Neuron (in vitro differentiated cells): ENCODE measurements at regions not wholly inside any gene's neighbourhood (a gene's known extent, or its start where the extent isn't known, plus 50 kb on each side); places are given as distances from the start of the nearest gene placed in this dataset.

Experiments used
- H2AFZ ChIP-seq: one replicate; pipeline ENCODE4 v1.6.1; 2013; ENCODE audit warnings: low read depth, mild to moderate bottlenecking, inconsistent platforms, low read length, moderate library complexity
- H3K27me3 ChIP-seq: one replicate; pipeline ENCODE4 v1.6.1; 2013; ENCODE audit warnings: low read length; ENCODE audit not compliant: insufficient read depth
- H3K36me3 ChIP-seq: one replicate; pipeline ENCODE4 v1.6.1; 2013; ENCODE audit warnings: low read length; ENCODE audit not compliant: insufficient read depth
- H3K4me1 ChIP-seq: one replicate; pipeline ENCODE4 v1.6.1; 2013; ENCODE audit warnings: low read length; ENCODE audit not compliant: insufficient read depth
- H3K4me3 ChIP-seq: 2 replicates; pipeline ENCODE4 v1.5.1; 2013; ENCODE audit warnings: mild to moderate bottlenecking, low read length, moderate library complexity
- H3K9me3 ChIP-seq: one replicate; pipeline ENCODE4 v1.6.1; 2013; ENCODE audit warnings: low read length

DNA sequence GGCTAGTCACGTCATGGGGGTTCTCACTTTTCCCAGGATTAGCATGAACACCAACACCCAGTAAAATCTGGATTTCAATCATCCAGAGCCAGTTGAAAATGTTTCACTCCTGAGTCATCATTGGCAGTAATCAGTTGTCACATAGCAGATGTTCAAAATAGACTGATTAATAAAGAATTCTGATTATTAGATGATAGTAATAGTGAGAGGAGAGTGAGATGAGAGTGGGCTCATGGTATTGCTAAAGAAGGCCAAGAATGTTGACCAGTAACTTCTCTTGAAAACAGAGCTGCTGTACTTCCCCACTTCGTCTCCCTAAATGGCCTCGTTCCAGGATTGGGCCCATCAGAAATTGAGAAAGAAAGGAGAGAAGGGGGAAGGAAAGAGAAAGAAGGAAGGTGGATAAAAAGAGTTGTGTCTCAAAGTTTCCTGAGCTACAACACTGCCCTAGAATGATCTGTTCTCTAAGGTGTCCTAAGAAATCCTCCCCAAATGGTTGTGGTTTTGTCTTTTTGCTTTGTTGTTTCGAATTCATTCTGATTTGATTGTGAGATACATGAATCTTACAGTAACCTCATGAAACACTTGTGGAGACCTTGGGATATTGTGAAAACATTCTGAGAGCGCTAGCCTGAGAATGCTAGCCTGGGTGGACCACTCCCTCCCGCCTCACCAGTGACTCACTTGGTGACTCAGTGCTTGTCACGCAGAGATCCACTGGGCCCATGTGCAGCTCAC, 502.2 kb upstream of the JARID2 start:
- no peaks in the 10 kb centered on the region for H3K27me3 ChIP-seq
- no peak overlapping the region for H3K4me3 ChIP-seq
- no peaks in the 10 kb centered on the region for H3K36me3 ChIP-seq
- no peaks in the 10 kb centered on the region for H3K9me3 ChIP-seq
- H2AFZ ChIP-seq: no peak overlapping the region
- H3K4me1 ChIP-seq: no peaks in the 10 kb centered on the region

GRCh38 chr6:14744212-14744556, 501.7 kb upstream of the JARID2 start:
- H3K9me3 ChIP-seq: no peaks in the 10 kb centered on the region
- no peak overlapping the region for H2AFZ ChIP-seq
- H3K4me3 ChIP-seq: no peak overlapping the region
- H3K4me1 ChIP-seq: no peaks in the 10 kb centered on the region
- no peaks in the 10 kb centered on the region for H3K27me3 ChIP-seq
- H3K36me3 ChIP-seq: no peaks in the 10 kb centered on the region

DNA sequence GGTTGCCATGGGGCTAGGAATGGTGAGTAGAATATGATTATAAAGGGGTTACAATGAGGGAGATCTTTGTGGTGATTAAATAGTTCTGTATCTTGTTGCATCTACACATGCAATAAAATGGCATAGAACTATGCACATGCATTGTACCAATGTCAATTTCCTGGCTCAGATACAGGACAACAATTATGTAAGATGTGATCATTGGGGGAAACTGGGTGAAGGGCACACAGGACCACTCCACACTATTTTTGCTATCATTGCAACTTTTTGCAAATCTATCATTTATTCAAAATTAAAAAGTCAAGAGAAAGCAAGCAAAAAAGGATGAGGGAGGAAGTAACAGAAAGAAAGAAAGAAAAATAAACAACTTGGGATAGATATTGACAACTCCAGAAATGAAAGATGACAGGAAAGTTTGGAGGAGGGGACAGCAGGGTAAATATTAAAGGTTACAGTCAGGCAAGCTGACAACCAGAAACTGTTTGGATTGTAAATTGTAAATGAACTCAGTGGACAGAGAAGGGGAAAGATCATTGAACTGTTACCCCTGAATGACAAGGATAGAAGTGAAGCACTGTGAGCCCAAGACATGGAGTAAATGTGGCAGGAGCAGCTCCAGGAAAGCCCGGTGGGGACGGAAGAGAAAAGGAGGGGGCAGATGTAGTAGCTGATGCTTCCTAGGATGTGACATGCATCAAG, 499.6 kb upstream of the JARID2 start:
- peaks cover 4% of the 10 kb centered on the region for H3K4me1 ChIP-seq
- H3K4me3 ChIP-seq: no peak overlapping the region
- no peaks in the 10 kb centered on the region for H3K9me3 ChIP-seq
- no peak overlapping the region for H2AFZ ChIP-seq
- H3K36me3 ChIP-seq: no peaks in the 10 kb centered on the region
- H3K27me3 ChIP-seq: no peaks in the 10 kb centered on the region

DNA sequence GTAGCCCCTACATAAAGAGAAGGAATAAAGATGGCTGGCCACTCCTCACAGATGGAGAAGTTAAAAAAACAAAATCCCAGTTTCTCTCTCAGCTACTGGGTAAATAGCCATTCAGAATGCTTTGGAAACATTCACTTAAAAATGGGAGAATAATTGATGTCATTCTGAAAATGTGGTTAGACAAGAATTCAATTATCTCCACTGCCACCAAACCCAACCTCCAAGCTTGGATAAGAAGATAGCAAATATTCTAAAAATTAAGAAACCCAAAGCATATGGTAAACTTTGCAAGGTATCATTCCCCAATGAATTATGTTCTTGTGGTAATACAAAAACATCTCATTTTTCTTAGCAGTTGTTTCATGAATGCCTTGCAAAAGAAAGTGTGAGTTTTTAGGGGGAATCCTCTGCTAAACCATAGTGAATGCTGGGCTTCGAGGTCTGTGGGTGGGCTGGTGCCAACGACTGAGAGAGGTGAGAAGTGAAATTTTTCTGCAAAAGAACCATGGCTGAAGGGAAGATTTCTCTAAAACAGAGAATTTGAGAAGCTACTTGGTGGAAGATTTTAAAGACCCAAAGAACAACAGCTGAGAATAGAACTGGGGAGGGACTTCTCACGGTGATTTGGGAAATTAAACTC, 497.9 kb upstream of the JARID2 start:
- Histone ChIP-seq H3K36me3 (no peaks in the 10 kb centered on the region), H3K4me3 (no peak overlapping the region), H2AFZ (no peak overlapping the region), H3K4me1 (peaks cover 4% of the 10 kb centered on the region), H3K27me3 (no peaks in the 10 kb centered on the region), H3K9me3 (no peaks in the 10 kb centered on the region)

- Histone ChIP-seq H3K4me3 (no peak overlapping the region), H3K9me3 (no peaks in the 10 kb centered on the region), H3K27me3 (no peaks in the 10 kb centered on the region), H2AFZ (no peak overlapping the region), H3K36me3 (no peaks in the 10 kb centered on the region), H3K4me1 (peaks cover 4% of the 10 kb centered on the region)
Observed at GRCh38 chr6:14748679-14749078, 497.2 kb upstream of the JARID2 start.

GRCh38 chr6:14750059-14750661, 495.7 kb upstream of the JARID2 start:
- no peaks in the 10 kb centered on the region for H3K36me3 ChIP-seq
- H3K27me3 ChIP-seq: no peaks in the 10 kb centered on the region
- peaks cover 6% of the 10 kb centered on the region for H3K4me1 ChIP-seq
- H2AFZ ChIP-seq: peak overlapping the region; percentile 46
- H3K4me3 ChIP-seq: no peak overlapping the region
- no peaks in the 10 kb centered on the region for H3K9me3 ChIP-seq

- Histone ChIP-seq H3K4me3 (no peak overlapping the region), H3K27me3 (no peaks in the 10 kb centered on the region), H3K9me3 (no peaks in the 10 kb centered on the region), H2AFZ (no peak overlapping the region), H3K4me1 (peaks cover 6% of the 10 kb centered on the region), H3K36me3 (no peaks in the 10 kb centered on the region)
Observed at GRCh38 chr6:14751645-14752175, 494.2 kb upstream of the JARID2 start.

DNA sequence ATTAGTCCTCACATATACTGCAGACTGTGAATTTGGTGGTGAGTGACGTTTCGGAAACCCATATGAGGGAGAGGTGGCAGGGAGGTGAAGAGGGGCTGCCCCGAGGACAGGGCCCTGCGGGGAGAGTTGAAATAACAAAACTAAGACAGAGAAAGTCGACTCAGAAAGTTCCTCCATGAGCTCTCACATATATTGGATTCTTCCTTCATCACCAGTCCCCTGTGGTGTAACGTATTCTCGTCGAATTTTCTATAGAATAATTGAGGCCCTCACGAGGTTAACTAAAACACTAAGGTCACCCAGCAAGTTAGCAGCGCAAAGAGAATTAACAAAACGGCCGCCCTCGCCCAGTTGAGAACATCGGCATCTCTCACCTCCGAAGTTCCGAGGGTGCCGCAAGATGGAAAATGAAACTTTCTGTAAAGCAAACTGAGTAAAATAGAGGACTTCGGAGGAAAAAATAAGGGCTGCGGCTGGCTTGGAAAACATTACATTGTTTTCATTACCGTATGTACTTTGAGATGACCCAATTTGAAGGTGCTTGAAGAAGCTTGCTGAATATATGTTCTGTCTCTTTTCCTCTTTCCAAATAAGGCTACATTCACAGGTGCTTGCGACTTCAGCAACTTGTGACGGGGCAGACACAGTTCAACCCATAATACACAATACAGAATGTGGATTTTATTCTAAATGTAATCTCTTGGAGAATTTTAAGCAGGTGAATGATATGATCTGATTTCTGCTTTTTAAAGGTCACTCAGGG, 490.9 kb upstream of the JARID2 start:
- no peaks in the 10 kb centered on the region for H3K27me3 ChIP-seq
- no peak overlapping the region for H2AFZ ChIP-seq
- H3K4me3 ChIP-seq: no peak overlapping the region
- no peaks in the 10 kb centered on the region for H3K9me3 ChIP-seq
- no peaks in the 10 kb centered on the region for H3K36me3 ChIP-seq
- peaks cover 8% of the 10 kb centered on the region for H3K4me1 ChIP-seq

GRCh38 chr6:14756340-14756739, 489.5 kb upstream of the JARID2 start:
- H3K27me3 ChIP-seq: no peaks in the 10 kb centered on the region
- no peak overlapping the region for H2AFZ ChIP-seq
- H3K4me3 ChIP-seq: no peak overlapping the region
- no peaks in the 10 kb centered on the region for H3K36me3 ChIP-seq
- H3K9me3 ChIP-seq: peaks cover 2% of the 10 kb centered on the region
- H3K4me1 ChIP-seq: peaks cover 4% of the 10 kb centered on the region

DNA sequence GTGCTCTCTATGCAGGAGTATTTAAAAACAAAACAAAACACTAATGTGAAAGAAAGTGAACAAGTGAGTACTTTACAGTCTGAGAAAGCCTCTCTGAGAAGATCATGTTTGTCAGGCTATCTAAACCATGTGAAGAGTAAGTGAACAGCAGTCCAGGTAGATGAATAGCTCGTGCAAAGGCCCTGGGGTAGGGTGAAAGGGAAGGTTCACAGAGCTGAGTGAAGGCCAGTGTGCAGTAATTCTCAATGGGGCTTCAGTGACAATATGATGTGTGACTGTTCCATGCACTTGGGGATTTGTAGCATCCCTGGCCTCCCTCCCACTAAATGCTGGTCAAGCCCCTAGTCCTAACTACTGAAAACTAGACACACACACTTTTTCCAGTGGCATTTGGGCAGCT, 488.9 kb upstream of the JARID2 start:
- Histone ChIP-seq H3K9me3 (peaks cover 2% of the 10 kb centered on the region), H3K36me3 (no peaks in the 10 kb centered on the region), H3K4me3 (no peak overlapping the region)

GRCh38 chr6:14757418-14757817, 488.5 kb upstream of the JARID2 start:
- Histone ChIP-seq H3K4me3 (no peak overlapping the region), H2AFZ (no peak overlapping the region), H3K4me1 (peaks cover 4% of the 10 kb centered on the region), H3K27me3 (no peaks in the 10 kb centered on the region), H3K9me3 (peaks cover 2% of the 10 kb centered on the region), H3K36me3 (no peaks in the 10 kb centered on the region)

More for the DNA sequence above, 488.9 kb upstream of the JARID2 start:
- H3K27me3 ChIP-seq: no peaks in the 10 kb centered on the region
- peaks cover 4% of the 10 kb centered on the region for H3K4me1 ChIP-seq
- no peak overlapping the region for H2AFZ ChIP-seq

DNA sequence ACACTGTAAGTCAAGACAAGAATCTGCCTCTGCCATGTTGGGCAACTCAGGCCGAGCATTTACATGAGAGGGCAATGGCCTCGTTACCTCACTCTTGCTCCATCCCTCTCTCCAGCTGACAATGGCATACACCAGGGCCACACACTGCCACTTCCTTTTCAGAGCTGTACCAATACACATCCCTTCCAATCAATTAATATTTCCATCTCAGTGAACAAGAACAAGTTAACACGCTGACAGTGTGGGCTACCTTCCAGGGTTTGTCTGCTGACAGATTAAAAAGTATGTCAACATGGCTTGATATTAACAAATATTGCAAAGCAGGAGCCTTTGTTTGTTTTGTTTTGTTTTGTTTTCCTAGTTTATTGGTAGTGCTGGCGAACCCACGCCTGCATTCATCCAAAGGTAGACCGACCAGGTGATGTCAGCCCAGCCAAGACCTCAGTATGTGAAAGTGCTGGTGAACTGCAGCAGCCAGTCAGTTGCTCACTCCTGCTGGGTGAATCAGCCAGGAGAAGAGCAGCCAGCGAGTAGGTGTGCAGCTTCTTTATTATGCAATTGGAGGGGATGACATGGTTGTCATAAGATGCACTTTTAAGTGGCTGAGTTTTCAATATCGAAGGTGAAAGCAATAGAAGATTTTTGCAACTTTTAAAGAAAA, 487.3 kb upstream of the JARID2 start:
- Histone ChIP-seq H3K4me3 (no peak overlapping the region), H3K27me3 (no peaks in the 10 kb centered on the region), H2AFZ (no peak overlapping the region)

More for the DNA sequence above, 487.3 kb upstream of the JARID2 start:
- peaks cover 4% of the 10 kb centered on the region for H3K4me1 ChIP-seq
- no peaks in the 10 kb centered on the region for H3K36me3 ChIP-seq
- peaks cover 2% of the 10 kb centered on the region for H3K9me3 ChIP-seq
